ENCODE measurements at regions not wholly inside any gene's neighbourhood (a gene's known extent, or its start where the extent isn't known, plus 50 kb on each side); places are given as distances from the start of the nearest gene placed in this dataset.

DNA sequence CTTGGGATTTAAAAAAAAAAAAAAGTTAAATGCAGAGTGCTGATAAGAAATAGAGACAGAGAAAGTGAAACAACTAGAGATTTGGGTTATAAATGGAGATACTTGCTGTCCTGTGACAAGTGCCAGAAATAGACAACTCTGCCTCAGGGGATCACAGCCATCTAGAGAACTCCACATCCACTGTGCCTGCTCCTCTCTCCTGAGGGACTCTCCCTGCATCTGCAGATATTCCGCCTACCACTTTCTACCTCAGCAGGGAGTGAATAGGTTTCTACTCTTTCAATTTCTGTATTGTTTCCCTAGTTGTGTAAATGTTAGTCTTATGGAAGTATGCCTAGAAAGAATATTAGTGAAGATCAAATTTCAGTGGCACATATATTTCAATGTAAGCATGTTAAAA, 307.2 kb downstream of the HTR1A start:
- TF ChIP-seq, protein P1, sequence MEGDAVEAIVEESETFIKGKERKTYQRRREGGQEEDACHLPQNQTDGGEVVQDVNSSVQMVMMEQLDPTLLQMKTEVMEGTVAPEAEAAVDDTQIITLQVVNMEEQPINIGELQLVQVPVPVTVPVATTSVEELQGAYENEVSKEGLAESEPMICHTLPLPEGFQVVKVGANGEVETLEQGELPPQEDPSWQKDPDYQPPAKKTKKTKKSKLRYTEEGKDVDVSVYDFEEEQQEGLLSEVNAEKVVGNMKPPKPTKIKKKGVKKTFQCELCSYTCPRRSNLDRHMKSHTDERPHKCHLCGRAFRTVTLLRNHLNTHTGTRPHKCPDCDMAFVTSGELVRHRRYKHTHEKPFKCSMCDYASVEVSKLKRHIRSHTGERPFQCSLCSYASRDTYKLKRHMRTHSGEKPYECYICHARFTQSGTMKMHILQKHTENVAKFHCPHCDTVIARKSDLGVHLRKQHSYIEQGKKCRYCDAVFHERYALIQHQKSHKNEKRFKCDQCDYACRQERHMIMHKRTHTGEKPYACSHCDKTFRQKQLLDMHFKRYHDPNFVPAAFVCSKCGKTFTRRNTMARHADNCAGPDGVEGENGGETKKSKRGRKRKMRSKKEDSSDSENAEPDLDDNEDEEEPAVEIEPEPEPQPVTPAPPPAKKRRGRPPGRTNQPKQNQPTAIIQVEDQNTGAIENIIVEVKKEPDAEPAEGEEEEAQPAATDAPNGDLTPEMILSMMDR (conservative IDR thresholded peaks at IDR 0.05; ENCODE audit: low read length), result no peak
- DNase-seq (ENCODE audit: low read depth), result no peak
- no peak overlapping the region for H3K4me3 ChIP-seq (ENCODE audit: low read length)

DNA sequence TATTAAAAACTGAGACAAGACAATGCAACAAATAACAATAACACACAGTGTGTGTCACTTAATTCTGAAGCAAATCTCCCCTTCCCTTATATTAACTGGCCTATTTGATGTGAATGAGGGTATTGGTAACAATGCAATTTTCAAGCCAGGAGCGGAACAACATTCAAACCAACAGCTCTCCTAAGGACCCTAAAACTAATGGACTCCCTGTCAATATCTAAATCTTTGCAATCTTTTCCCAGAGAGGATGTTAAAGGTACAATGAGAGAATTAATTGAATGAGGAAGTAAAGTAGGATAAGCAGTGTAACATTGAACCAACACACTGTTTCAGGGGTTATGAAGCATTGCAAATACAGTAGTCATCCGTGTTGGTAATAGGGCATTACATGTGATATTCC, 311.7 kb downstream of the HTR1A start:
- DNase-seq (ENCODE audit: low read depth), result no peak
- TF ChIP-seq, protein P1 (conservative IDR thresholded peaks at IDR 0.05; ENCODE audit: low read length), result no peak
- H3K4me3 ChIP-seq (ENCODE audit: low read length), result no peak overlapping the region

DNA sequence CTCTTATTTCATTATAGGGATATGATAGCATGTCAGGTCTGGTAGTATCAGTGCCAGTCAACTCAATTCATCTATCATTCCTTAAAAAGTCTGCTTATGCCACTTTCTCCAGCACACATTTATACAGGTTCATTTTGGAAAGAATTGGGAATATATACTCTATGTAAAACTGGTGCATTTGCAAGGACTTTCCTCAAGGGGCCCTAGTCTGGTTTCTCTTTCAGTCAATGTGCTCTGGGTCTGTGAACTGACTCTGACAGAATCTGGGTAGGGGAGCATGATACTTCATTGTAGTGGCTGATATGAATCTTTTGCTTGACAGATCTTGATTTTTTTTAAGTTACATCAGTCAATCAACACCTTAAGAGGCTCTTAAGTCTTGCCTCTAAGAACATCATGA, 313.9 kb downstream of the HTR1A start:
- no peak overlapping the region for H3K4me3 ChIP-seq (ENCODE audit: low read length)
- TF ChIP-seq, protein P1 (conservative IDR thresholded peaks at IDR 0.05; ENCODE audit: low read length), result no peak
- no peak for DNase-seq (ENCODE audit: low read depth)

DNA sequence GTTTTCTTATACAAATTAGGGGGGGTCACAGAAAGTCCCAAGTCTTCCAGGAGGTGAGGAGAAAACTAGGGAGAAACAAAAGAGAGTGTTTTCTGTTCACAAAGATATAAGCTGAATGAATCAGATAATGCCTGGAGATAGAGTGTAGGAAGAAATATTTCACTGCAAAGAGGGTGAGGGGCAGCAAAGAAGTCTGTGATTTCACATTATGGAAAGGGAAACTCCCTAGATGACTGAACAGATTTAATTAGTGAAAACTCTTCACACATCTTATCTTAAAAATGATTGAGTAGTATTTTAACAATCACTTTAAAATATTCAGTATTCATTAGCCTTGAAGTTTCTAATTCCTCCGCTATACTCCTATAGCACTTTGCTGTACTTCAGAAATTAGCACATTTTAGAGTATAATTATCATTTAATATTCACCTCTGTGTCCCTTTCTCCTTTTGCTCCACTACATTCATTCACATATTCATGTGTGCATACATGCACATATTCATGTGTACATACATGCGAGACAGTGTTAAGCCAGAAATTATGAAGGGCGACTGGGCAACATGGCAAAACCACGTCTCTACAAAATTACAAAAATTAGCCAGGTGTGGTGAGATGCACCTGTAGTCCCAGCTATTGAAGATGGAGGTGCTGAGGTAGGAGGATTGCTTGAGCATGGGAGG, 332.2 kb downstream of the HTR1A start:
- TF ChIP-seq, protein P1 (conservative IDR thresholded peaks at IDR 0.05; ENCODE audit: low read length), result no peak
- H3K4me3 ChIP-seq (ENCODE audit: low read length), result no peak overlapping the region
- DNase-seq (ENCODE audit: low read depth), result no peak

DNA sequence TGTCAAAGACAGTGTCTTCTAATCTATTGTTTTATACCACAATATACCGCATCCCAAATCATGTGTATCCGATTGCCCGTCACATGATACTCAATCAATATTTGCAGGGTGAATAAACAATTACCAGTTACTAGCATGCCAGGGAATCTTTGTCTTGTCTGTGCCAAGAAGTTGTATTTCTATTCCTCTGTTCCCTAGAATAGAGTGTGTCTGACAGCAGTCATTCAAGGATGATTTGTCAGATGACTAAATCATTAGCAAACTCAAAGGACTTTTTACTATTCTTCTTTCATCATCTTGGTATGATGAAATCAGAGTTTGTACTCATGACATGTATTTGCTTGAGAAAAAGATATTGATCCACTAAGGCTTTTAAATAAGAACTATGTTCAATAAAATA, 348.8 kb downstream of the HTR1A start:
- H3K4me3 ChIP-seq (ENCODE audit: low read length), result no peak overlapping the region
- no peak for DNase-seq (ENCODE audit: low read depth)
- TF ChIP-seq, protein P1 (conservative IDR thresholded peaks at IDR 0.05; ENCODE audit: low read length), result no peak

DNA sequence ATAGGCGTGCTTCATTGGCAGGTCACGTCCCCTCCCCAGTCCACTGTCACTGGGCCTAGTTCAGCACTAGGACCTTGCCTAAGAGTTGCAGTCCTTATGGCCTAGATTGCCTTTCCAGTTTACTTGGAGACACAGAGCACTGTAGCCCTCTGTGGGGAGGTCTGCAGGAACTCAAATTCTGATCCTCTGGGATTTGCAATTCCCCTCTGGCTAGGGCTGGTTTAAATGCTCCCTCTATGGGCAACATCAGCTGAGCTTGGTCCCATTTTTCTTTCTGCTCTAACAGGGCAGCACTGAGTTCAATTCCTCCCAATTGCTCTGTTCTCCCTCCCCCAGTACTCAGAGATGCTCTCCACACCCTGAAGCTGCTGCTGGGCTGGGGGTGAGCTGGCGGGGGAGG, 358.2 kb downstream of the HTR1A start:
- TF ChIP-seq, protein P1 (conservative IDR thresholded peaks at IDR 0.05; ENCODE audit: low read length), result no peak
- no peak overlapping the region for H3K4me3 ChIP-seq (ENCODE audit: low read length)
- DNase-seq (ENCODE audit: low read depth), result no peak

DNA sequence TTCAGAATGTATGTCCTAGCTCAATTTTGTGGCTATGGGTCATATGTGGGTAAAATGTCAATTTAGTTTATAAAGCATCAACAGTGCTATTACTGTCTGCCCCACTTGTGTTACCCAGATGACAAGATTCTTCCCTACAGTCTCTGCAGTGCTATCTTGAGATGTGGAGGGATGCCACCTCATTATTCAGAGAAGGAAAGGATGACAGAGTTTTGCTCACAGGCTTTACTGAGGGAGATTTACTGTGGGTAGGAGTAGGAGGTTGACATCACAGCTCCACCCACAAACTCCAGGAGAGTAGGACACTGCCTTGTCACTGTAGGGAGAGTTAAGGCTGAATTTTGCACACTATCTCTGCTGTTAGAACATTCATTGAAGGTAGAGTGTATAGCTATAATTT, 359.3 kb downstream of the HTR1A start:
- TF ChIP-seq, protein P1 (conservative IDR thresholded peaks at IDR 0.05; ENCODE audit: low read length), result no peak
- DNase-seq (ENCODE audit: low read depth), result no peak
- H3K4me3 ChIP-seq (ENCODE audit: low read length), result no peak overlapping the region

Data from AG10803 (cell line).